ENCODE measurements at regions not wholly inside any gene's neighbourhood (a gene's known extent, or its start where the extent isn't known, plus 50 kb on each side); places are given as distances from the start of the nearest gene placed in this dataset.

DNA sequence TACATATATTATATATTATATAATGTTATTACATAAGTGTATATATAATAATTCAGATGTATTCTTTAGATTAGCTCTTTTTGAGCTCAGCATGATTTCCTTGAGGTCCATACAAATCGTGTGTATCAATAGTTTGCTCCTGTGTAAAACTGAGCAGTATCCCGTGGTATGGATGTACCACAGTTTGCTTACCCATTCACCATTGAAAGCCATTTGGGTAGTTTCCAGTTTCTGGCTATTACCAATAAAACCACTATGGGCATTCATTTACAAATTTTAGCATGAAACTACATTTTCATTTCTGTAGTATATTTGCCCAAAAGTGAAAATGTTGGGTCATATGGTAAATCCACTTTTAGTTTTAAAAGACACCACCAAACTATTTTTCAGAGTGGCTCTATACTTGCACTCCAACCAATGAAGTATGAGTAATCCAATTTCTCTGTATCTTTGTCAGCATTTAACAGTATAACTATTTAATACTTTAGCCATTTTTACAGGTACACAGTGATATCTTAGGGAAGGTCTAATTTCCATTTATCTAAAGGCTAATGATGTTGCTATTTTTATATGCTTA lies 1361.4 kb upstream of the GBE1 start:
- Mint-ChIP-seq H3K4me1 (no peaks in the 10 kb centered on the region), H3K9me3 (peaks cover 0 to 3% (median 0%) of the 10 kb centered on the region in 7 donors), H3K27me3 (ENCODE audit: low read depth in 3 of 3) (no peaks in the 10 kb centered on the region), H3K4me3 (no peak overlapping the region), H3K27ac (no peak overlapping the region), H3K36me3 (no peaks in the 10 kb centered on the region)
- no peak overlapping the region for H3K4me3 ChIP-seq (replicated peaks in 1 of 3; ENCODE audit: low read depth in 2 of 3, low read length in 3 of 3)
- no peaks in the 10 kb centered on the region for H3K36me3 ChIP-seq (replicated peaks in 1 of 2; ENCODE audit: control insufficient read depth in 1 of 2, insufficient read depth in 2 of 2, low read length in 2 of 2)
- H4K20me1 ChIP-seq (ENCODE audit: insufficient read depth, low read length), result no peaks in the 10 kb centered on the region
- H2AFZ ChIP-seq (ENCODE audit: insufficient read depth, low read depth, low read length, poor library complexity, severe bottlenecking), result no peak overlapping the region
- WGBS (ENCODE audit: insufficient coverage), result 80% methylated on average over 2 of the region's 2 CpGs
- H3K79me2 ChIP-seq (ENCODE audit: insufficient read depth, low read length), result no peaks in the 10 kb centered on the region
- no peaks in the 10 kb centered on the region for H3K27me3 ChIP-seq (ENCODE audit: control insufficient read depth in 2 of 2, insufficient read depth in 2 of 2, low read length in 2 of 2)
- no peak overlapping the region for H3K4me2 ChIP-seq (replicated peaks; ENCODE audit: extremely low read depth, low read length, poor library complexity, severe bottlenecking)
- H3K9ac ChIP-seq (ENCODE audit: insufficient read depth, low read length, poor library complexity, severe bottlenecking), result no peak overlapping the region
- no peaks in the 10 kb centered on the region for H3K9me3 ChIP-seq (replicated peaks in 1 of 2; ENCODE audit: control insufficient read depth in 1 of 2, insufficient read depth in 1 of 2, low read length in 2 of 2)
- H3K4me1 ChIP-seq (ENCODE audit: control insufficient read depth in 1 of 2, insufficient read depth in 2 of 2, low read length in 2 of 2), result no peaks in the 10 kb centered on the region
- TF ChIP-seq, protein P1, sequence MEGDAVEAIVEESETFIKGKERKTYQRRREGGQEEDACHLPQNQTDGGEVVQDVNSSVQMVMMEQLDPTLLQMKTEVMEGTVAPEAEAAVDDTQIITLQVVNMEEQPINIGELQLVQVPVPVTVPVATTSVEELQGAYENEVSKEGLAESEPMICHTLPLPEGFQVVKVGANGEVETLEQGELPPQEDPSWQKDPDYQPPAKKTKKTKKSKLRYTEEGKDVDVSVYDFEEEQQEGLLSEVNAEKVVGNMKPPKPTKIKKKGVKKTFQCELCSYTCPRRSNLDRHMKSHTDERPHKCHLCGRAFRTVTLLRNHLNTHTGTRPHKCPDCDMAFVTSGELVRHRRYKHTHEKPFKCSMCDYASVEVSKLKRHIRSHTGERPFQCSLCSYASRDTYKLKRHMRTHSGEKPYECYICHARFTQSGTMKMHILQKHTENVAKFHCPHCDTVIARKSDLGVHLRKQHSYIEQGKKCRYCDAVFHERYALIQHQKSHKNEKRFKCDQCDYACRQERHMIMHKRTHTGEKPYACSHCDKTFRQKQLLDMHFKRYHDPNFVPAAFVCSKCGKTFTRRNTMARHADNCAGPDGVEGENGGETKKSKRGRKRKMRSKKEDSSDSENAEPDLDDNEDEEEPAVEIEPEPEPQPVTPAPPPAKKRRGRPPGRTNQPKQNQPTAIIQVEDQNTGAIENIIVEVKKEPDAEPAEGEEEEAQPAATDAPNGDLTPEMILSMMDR (IDR thresholded peaks at IDR 0.05), result no peak
- no peak overlapping the region for H3K27ac ChIP-seq (ENCODE audit: low read depth in 1 of 2, low read length in 2 of 2)
- intact Hi-C loops (cut with micrococcal nuclease), result no loop called here
- no peak for DNase-seq

DNA sequence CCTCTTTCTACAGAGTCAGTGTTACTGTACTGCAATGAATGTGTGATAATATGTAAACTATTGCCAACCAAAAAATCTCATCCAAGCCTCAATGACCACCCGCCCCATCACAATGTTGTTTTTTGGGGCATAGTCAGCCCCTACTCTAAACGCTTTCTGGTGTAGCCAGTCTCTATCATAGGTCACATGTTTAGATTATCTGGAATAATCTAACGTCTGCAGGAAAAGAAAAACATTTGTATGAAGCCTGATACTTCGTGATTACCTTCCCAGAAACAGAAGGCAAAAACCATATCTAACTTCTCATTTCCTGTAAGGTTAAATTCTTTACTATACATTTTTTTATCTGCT lies 1331.8 kb upstream of the GBE1 start:
- no peak overlapping the region for H3K4me3 Mint-ChIP-seq
- TF ChIP-seq, protein P1 (IDR thresholded peaks at IDR 0.05), result no peak
- DNase-seq, result no peak
- H3K36me3 ChIP-seq (replicated peaks in 1 of 2; ENCODE audit: control insufficient read depth in 1 of 2, insufficient read depth in 2 of 2, low read length in 2 of 2), result no peaks in the 10 kb centered on the region
- H3K9me3 ChIP-seq (replicated peaks in 1 of 2; ENCODE audit: control insufficient read depth in 1 of 2, insufficient read depth in 1 of 2, low read length in 2 of 2), result no peaks in the 10 kb centered on the region
- H3K27ac Mint-ChIP-seq, result no peak overlapping the region
- no peaks in the 10 kb centered on the region for H3K27me3 ChIP-seq (ENCODE audit: control insufficient read depth in 2 of 2, insufficient read depth in 2 of 2, low read length in 2 of 2)
- H3K27me3 Mint-ChIP-seq (ENCODE audit: low read depth in 3 of 3), result no peaks in the 10 kb centered on the region
- H3K9ac ChIP-seq (ENCODE audit: insufficient read depth, low read length, poor library complexity, severe bottlenecking), result no peak overlapping the region
- H3K79me2 ChIP-seq (ENCODE audit: insufficient read depth, low read length), result no peaks in the 10 kb centered on the region
- no CpG with 5 or more reads among the region's 4 CpGs for WGBS (ENCODE audit: insufficient coverage)
- no peaks in the 10 kb centered on the region for H3K36me3 Mint-ChIP-seq
- peaks cover 0 to 5% (median 2%) of the 10 kb centered on the region in 7 donors for H3K9me3 Mint-ChIP-seq
- intact Hi-C loops (cut with micrococcal nuclease), result no loop called here
- H3K4me3 ChIP-seq (replicated peaks in 1 of 3; ENCODE audit: low read depth in 2 of 3, low read length in 3 of 3), result no peak overlapping the region
- H3K4me1 Mint-ChIP-seq, result no peaks in the 10 kb centered on the region
- H3K4me2 ChIP-seq (replicated peaks; ENCODE audit: extremely low read depth, low read length, poor library complexity, severe bottlenecking), result no peak overlapping the region
- H3K4me1 ChIP-seq (ENCODE audit: control insufficient read depth in 1 of 2, insufficient read depth in 2 of 2, low read length in 2 of 2), result no peaks in the 10 kb centered on the region
- H4K20me1 ChIP-seq (ENCODE audit: insufficient read depth, low read length), result no peaks in the 10 kb centered on the region
- H3K27ac ChIP-seq (ENCODE audit: low read depth in 1 of 2, low read length in 2 of 2), result no peak overlapping the region
- no peak overlapping the region for H2AFZ ChIP-seq (ENCODE audit: insufficient read depth, low read depth, low read length, poor library complexity, severe bottlenecking)

Data from CD14-positive monocyte (primary cell).